KG1 (cell line): ENCODE measurements at regions not wholly inside any gene's neighbourhood (a gene's known extent, or its start where the extent isn't known, plus 50 kb on each side); places are given as distances from the start of the nearest gene placed in this dataset.

ENCODE experiments used
- DNase-seq: peaks from one replicate; lab custom pipeline; 2025; lab: John Stamatoyannopoulos, UW

DNA sequence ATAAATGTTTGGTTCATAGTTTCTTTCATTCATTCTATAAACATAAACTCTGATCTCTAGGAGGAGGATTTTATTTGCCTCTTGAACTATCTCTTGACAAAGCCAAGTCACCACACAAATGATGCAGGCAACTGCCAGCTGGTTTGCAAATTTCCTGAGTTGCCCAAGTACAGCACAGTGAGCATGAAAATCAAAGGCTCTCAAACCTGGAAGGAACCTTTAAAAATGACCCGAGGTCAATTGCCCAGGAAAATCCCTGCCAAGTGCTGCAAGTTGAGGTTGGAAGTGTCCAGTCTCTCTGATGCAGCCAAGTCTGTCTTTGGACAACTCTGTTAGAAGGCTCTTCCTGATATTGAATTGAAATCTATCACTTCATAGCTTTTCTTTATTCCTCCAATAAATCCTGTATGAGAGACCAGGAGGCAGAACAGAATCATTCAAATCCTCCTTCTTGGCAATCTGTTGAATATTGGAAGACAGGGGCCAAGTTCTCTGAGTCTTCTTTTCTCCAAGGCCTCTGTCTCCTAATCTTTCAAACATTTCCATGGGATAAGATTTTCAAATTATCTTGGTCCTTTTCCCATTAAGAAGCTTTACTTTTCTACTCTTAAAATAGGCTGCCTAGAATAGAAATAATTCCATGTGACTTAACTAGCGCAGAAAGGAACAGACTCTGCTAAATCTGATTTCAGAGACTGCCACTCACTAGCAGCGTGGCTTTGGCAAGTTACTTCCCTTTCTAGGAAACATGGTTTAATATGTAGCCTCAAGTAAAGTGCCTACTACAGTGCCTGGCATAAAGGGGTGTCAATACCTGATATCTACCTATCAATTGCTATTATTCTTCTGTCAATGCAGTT lies 159.2 kb downstream of the SNX18 start:
- DNase-seq = no peak

DNA sequence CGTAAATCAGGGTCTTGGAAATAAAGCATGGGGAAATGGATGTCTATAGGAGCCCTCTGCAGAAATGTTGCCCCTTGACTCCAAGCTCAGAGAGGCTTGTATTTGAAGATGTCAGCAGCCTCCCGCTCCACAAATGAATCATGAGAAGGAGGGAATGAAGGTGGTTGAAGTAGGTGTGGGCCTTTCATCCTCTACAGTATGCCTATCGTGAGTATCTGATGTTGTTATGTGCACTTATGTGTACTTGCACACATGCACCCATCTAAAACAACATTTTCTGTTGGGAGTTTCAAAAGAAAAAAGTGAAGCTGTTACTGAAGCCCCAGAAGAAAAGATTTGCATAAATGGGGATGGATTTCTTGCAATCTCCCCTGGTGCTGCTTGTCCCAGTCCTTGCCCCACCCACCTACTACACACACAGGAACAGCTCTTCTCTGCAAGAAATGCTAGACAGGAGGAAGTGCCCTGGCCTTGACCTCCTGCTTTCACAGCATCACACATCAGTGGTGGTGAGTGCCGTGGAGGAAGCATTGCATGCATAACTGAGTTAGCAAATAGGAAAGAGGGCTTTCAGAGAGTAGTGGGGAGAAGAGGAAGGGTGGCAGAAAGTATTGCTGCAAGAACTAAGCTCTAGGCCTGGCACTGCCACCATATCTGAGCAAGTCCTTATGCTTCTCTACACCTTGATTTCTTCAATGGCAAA lies 156.1 kb downstream of the SNX18 start:
- DNase-seq = peak; percentile 44

DNA sequence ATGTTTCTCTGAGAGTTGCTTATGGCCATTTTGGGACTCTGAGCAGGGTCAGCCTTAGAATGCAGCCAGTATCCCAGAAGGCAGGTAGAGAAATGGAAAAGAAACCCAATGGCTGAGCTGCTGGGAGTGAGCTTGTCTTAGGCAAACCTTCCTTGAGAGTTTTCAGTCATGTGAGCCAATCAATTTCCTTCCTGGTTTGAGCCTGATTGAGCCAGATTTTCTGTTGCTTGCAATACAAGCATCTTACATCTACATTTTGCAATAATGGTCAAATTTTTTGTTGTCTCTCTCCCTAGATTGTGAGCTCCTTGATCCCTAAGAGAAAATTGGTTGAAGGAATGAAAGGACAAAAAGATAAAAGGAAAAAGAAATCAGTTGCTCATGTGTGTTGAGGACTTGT lies 155.3 kb downstream of the SNX18 start:
- no peak for DNase-seq

DNA sequence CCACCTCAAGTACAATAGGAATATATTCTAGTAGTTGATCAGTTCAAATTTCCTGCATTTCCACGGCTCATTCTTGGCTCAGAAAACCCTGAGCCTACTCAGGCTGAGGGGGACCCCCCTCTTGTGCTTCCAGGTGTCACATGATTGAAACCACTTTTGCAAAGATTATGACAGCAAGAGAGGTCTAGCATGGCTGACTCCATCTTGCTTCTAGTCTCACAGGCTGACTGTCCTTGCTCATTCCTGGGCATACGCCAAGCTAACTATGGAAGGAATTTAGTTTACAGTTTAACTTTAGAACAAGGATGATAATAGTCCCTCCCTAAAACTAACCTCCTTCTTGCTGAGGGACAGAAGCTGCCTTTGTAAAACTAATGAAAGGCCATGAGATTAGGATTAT lies 154.1 kb downstream of the SNX18 start:
- no peak for DNase-seq

DNA sequence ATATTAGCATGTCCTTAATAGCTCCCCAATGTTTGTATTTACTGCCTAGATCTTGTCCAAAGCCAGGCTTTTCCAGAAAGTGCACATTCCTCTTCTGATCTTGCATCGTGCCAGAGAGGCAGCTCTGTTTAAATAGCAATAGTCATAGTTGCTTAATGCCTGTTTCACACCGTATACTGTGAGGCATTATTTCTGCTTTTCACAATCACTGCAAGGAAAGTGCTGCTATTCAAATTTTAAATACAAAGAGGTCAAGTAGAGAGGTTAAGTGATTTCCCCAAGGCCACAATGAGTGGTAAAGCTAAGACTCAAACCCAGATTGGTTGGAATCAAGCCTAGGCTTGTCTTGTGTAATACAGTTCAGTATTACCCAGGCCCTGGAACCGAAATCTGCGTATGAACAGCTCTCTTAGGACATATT lies 153.6 kb downstream of the SNX18 start:
- no peak for DNase-seq

DNA sequence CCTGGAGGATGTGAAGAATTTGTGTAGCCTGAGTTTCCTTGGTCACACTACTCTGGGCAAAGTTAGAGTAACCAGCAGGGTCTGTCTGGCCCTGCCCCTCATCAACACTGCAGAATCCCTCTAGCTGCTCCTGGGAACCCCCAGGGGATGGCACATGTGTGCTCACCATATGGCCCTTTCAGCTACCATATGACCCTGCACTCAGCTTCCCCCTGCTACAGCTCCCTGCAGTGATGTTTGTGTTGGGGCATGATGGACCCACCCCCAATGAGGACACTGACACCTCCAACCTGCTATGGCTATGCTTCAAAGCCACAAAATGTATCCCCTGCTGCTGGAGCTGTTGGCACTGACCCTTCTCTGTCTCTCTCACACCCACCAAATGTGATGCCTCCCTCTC lies 152.7 kb downstream of the SNX18 start:
- no peak for DNase-seq

DNA sequence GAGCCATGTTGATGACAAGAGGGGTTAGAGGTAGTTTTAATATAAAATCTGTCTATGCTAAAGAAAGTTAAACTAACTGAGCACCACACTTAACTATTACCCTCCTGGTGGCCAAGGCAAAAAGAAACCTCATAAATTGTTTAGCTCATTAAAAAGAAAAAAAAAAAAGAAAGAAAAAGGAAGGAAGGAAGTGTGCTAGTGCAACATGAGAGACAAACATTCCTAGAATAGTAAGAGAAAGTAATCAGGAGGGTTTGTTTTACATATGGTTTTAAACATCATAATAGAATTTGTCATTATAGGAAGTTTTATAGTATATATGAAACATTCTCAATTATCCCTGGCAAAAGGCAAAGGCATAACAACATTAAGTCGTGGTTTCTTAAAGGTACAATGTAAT lies 152.3 kb downstream of the SNX18 start:
- DNase-seq = peak; percentile 24

DNA sequence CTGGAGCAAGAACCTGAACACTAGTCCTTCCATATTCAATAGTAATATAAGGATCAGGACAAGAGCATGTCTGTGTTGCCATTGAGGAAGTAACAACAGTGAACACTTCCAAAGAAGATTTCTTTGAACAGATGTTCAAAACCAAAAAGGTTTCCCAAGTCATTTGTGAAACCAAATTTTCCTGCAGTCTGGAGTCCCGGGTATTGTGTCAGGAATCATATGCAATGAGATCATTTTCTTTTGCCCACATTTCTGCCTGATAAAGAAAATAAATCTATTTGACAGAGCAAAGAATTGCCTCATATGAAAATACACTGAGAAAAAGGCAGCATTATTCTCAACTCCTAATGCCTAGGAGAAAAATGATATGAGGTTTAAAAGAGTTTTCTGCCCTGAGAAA lies 151.7 kb downstream of the SNX18 start:
- no peak for DNase-seq

DNA sequence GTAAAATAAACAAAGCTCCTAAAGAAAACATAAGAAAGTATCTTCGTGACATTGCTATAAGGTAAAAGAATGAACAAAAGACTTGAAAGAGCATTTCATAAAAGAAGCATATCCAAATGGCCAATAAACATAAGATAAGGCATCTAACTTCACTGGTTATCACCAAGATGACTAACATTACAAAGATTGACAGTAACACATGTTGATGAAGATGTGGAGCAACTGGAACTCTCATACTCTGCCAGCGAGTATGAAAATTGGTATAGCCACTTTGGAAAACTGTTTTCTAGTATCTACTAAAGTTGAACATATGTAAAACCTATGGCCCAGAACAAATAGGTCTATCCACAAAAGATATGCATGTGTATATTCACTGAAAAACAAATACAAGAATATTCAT lies 150.5 kb downstream of the SNX18 start:
- no peak for DNase-seq

DNA sequence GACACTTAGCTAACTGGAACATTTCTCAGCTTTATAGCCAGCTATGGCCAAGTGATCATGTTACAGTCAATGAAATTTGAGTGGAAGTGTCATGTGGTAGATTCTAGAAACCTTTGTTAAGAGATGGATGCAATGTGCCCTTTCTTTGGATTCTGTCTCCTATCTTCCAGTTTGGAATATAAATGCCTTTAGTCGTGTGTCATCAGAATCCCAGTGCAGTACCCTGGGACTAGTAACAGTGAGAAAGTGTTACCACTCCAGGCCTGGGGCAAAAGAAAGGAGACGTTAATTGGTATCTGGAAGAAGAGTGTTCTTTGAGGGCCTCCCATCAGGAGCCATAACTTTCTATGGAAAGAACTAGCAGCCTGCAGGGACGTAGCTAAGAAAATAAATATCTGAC lies 149.6 kb downstream of the SNX18 start:
- no peak for DNase-seq

DNA sequence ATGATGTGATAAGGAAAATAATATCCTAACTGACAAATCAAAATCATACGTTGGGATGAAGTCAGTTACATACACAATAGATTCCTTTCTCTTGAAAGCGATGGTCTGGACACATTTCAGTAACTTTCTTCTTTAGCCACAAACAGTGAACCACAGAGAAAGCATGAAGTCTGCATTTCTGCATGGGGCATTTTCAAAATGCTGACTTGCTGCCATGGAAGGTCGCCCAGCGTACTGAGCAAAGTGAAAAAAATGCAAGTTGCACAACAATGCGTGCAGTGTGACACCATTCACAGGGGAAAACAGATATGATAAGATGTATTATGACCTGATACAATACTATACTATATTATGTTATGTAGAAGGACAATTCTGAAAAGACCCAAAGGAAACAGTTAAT lies 146.3 kb downstream of the SNX18 start:
- DNase-seq = no peak

DNA sequence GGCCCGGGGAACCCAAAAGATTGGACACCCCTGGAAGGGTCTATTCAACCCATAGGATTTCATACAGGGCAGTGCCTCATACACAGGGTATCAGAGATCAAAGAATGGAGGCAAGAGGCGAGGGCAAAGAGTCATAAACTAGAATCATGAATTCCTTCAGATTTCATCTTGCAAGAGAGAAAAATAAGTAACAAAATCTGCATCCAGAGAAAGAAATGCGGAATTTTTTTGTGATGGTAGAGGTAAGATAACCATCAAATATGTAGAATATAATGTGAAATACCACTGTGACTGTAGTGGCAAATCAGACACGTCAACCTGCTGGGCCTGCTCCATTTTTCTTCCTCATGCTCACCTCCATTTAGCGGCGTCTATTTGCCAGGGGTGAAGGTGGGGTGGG lies 143.6 kb downstream of the SNX18 start:
- no peak for DNase-seq

DNA sequence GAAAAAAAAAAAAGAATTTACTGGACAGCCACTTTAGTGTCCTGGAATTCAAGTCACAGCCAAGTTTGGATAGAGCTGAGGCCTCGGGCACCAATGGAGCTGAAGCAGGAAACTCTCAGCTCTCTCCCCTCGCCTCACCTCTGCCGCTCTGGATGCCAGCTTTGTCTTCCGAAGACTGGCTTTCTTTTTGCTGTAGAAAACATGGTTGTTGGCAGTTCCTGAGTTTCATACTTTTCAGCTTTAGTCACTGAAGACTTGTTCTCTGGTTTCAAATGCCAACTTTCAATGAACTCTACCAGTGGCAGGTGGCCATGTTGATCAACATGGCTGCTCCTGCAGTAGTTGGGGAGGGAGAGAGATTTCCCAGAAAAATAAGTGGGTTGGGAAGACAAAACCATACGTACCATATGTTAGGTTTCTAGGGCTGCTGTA lies 142.2 kb downstream of the SNX18 start:
- no peak for DNase-seq

DNA sequence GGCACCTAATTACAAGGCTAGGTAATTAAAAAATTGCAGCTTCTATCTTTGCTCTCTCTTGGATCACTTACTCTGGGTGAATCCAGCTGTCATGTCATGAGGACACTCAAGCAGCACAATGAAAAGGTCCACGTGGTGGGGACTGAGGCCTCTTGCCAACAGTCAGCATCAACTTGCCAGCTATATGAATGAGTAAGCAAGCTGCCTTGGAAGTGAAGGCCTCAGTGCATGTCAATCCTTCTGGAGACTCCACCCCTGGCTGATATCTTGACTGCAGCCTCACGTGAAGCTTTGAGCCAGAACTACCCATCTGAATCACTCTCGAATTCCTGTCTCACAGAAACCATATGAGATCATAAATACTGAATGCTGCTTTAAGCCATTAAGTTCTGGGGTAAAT lies 140.5 kb downstream of the SNX18 start:
- DNase-seq = no peak

DNA sequence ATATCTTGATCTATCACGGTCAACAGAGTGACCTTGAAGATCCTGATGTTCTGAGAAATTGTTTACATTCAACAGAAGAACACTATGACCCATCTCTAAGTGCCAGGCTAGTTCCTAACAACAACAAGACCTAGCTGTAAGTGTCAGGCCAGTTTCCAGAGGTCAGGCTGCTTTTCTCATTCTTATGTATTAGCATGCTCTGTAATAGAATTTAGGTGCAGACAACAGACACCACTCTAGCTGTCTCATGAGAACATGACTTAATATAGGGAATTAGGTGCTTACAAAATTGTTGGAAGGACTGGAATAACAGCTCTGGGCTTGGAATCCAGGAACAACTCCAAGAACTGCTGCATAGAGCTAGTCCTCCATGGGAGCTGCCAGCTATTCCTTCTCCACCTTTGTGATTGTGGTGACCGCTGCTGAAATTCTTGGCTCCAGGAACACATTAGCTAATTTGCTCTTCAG lies 138.7 kb downstream of the SNX18 start:
- no peak for DNase-seq

DNA sequence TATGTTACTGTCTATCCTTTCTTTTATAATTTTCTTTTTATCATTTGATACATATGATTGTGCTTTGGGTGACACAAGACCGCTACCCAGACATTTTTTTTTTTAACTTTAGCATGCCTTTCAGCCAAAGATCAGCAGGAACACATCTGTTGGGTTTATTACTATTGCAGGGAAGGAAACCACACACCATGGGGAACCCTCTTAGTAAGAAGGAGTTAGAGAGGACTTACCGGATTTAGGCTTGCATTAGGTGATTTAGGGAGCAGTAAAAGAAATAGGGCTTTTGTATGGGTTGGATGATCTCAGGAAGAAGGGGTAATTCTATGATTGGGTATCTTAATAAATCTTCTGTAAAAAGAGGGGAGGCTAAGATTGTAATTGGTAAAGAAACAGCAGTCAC lies 138.2 kb downstream of the SNX18 start:
- DNase-seq = no peak

DNA sequence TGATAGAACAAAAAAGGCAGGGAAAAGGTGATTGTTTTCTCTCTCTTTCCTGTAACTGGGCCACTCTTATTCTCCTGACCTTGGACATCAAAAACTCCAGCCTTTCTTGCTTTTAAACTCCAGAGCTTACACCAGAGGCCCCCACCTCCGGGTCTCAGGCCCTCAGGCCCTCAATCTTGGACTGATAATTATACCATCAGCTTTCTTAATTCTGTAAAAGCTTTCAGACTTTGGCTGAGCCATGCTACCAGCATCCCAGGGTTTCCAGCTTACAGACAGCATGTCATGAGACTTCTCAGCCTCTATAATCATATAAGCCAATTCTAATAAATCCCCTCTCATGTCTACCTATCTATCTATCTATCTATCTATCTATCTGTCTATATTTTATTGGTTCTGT lies 137.7 kb downstream of the SNX18 start:
- DNase-seq = no peak

DNA sequence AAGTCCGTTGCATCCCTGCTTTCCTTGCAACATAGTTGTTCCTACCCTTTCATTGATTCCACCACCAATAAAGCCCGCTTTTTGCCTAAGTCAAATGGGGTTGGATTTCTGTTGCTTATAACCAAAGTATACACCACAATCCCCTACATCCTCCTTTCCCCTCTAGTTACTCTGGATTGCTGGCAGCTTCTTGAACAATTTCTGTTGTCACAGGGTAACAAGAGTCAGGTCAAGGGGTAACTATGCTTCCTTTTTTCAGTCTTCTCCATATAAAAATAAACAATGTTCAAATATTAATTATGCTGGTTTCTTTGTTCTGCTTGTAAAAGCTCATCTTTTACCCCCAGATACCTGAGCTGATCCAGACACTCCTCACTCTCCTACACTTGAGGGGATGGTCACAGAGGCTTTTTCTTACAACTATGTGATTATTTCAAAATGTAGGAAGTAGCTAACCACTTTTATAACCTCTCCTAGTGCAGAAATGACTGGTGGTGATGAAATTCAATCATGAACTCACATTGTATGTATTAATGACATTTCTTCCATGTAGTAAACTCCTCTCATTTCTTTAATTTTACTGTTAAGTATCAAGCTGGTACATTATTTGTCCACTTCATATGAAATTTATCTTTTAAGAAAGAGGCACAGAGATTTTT lies 136.5 kb downstream of the SNX18 start:
- no peak for DNase-seq

DNA sequence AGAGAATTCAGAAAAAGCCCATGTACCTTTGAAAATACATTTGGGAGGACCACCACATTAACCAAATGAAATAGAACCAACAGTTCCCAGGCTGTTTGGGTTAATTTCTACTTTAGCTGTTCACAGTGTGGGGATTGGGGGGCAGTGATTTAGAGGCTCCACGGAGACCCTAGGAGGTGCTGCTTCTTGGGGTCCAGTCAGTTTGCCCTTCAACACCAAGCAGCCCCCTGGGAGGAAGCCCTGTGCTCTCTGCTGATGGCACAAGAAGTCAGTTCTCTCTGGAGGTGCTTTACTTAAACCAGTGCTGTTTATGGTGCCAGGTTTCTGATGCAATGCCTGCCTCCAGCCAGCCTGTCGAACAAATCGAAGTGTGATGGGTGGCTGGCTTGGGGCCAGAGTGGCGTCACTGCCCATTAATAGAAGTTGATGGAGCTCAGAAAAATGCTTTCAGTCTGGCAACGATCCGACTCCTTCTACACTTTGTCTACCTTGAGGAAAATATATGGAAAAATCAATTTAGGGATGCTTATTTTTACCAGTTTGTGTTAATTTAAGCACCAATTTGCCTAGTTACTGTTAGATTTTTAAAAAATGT lies 134.0 kb downstream of the SNX18 start:
- DNase-seq = no peak

DNA sequence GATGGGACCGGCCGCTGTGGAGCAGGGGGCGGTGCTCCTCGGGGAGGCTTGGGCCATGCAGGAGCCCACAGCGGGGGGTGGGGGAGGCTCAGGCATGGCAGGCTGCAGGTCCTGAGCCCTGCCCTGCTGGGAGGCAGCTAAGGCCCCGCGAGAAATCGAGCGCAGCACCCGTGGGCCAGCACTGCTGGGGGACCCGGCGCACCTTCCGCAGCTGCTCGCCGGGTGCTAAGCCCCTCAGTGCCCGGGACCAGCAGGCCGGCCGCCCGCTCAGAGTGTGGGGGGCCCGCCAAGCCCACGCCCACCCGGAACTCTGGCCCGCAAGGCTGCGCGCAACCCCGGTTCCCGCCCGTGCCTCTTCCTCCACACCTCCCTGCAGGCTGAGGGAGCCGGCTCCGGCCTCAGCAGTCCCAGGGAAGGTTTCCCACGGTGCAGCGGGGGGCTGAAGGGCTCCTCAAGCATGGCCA lies 131.5 kb downstream of the SNX18 start:
- DNase-seq = no peak

DNA sequence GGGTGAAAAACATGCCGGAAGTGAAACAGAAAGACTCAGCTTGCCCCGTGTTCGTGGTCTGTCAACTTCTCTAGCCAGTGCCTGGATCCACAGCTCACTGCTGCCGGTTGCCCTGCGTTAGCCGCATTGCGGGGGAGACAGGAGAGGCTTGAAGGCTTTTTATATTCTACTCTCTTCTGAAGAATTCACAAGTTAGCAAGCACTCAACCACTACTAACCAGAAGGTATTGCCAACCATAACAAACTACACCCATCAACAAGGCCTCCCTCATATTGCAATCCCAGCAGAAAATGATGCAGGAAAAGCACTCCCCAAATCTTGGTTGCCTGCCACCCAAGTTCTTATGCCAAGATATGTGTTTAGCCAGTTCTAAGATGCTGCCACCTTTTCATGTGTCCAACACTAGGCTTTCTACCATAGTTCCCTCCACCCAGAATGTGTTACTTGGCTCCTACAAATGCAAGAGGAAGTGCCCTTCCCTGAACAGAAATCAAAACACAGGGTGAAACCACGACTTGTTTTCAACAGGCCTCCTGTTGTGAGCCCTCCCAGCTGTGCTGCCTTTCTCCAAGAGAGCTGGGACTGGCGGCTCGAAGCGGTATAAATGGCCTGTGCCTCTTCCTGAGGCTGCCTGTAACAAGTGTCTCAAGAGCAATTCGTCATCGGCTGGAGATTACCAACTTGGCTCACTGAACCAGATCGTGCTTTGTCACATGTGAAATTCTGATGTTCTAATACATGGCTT lies 129.0 kb downstream of the SNX18 start:
- peak; percentile 82 for DNase-seq

DNA sequence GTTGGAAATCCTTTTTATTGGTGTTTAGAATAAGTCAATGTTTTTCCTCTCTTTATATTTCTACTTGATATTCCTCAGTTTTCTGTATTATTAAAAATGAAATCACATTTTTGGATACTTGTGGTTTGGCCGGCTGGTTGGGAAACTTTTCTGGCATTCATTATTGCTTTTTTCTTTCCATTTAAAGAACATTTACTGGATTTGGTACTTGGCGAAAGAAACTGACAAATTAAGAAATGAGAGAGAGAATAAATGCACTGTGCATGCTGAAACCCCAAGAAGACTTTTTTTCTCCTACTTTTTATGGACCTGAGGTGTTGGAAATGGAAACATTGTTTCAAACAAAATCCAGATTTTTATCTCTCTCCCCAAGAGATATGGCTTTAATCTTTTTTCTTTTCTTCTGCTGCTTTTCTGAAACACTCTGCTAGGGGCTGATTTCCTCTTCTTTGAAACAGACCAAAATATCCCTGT lies 128.4 kb downstream of the SNX18 start:
- no peak for DNase-seq
